ENCODE measurements at regions not wholly inside any gene's neighbourhood (a gene's known extent, or its start where the extent isn't known, plus 50 kb on each side); places are given as distances from the start of the nearest gene placed in this dataset.

- no peak for DNase-seq (ENCODE audit: low spot score)
These were observed 59.1 kb upstream of the DCN start for GRCh38 chr12:91241756-91242155.

DNA sequence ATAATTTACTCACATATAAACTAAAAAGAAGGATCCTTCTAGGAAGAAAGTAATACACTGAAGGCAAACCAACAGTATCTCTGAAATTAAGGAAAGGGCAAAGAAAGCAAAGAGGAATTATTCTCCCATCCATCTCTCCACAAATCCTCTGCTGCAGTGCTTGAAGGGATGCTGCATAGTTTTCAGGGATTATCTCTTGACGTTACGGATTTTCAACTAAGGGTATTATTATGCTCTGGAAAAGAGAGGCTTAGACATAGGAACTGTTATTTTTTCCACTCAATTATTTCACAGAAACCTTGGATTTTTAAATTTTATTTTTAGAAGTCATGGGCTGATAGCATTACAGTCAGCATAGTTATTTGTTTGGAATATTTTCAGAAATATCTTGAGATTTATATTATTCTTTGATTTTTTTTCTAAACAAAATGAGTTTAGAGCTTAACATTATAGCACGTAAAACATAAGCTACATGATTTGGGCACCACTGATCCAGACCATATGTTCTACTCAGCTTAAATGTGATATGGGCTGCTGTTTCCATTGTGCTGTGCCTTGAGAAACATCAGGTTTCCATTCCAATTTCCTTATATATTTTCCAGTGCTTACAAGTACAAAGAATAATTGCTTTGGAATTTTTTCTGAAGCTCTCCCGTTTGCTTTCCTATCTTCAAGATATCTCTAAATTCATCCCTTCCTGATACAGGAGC is 57.9 kb upstream of the DCN start:
- no peak for DNase-seq (ENCODE audit: low spot score)

GRCh38 chr12:91239481-91239880 is 56.9 kb upstream of the DCN start:
- no peak for DNase-seq (ENCODE audit: low spot score)

Data from CD4-positive, alpha-beta T cell treated with Interleukin-2 at 100 ng/mL for 4 hours (primary cell).